SK-N-SH (cell line): ENCODE measurements at regions not wholly inside any gene's neighbourhood (a gene's known extent, or its start where the extent isn't known, plus 50 kb on each side); places are given as distances from the start of the nearest gene placed in this dataset.

Experiments
- CTCF ChIA-PET: fragments of 300-600, 350-600 bp; formaldehyde crosslinking; extraction: SDS; loops from one replicate; lab custom pipeline; 2021; lab: Yijun Ruan, JAX
- POLR2A ChIA-PET: fragments of 350-600 bp; sonication (Branson Sonifier 250); formaldehyde crosslinking; extraction: SDS; loops from one replicate; lab custom pipeline; 2020; ENCODE audit warnings: antibody characterized with exemption, inconsistent platforms; lab: Yijun Ruan, JAX
- DNase-seq: peaks from one replicate; pipeline ENCODE4 v3.0.0; 2012
- H2AFZ ChIP-seq: fragments of 200-600 bp; sonication (generic); 2 replicates; pipeline ENCODE4 v1.8.1; 2016; ENCODE audit warnings: antibody characterized with exemption, mild to moderate bottlenecking, low read depth
- H3F3A ChIP-seq: fragments of 200-600 bp; sonication (generic); replicated peaks from 2 replicates; pipeline ENCODE3; 2016; ENCODE audit warnings: antibody characterized with exemption, mild to moderate bottlenecking; ENCODE audit not compliant: insufficient read depth
- H3K27ac ChIP-seq, 2 experiments: fragments of 200-500 bp in 1 of 2; fragments of 200-600 bp in 1 of 2; sonication (Bioruptor generic) in 1 of 2; sonication (generic), shearing (Covaris generic) in 1 of 2; 2 replicates each; pipeline versions ENCODE4 v1.5.1 to v1.6.1; 2014 to 2016; ENCODE audit warnings: low read depth in 2 of 2, inconsistent platforms in 1 of 2, low read length in 1 of 2, mild to moderate bottlenecking in 1 of 2, mixed read lengths in 1 of 2
- H3K27me3 ChIP-seq: fragments of 200-600 bp; sonication (generic), shearing (Covaris generic); 2 replicates; pipeline ENCODE4 v1.6.1; 2016; ENCODE audit warnings: mixed run types; ENCODE audit not compliant: insufficient read depth
- H3K36me3 ChIP-seq, 2 experiments: fragments of 200-500 bp in 1 of 2; fragments of 200-600 bp in 1 of 2; sonication (Bioruptor generic) in 1 of 2; sonication (generic) in 1 of 2; replicated peaks in 1 of 2; 2 replicates each; pipeline versions ENCODE3 to v1.5.1; 2014 to 2016; ENCODE audit warnings: low read length in 1 of 2, mild to moderate bottlenecking in 1 of 2; ENCODE audit not compliant: insufficient read depth in 2 of 2, control insufficient read depth in 1 of 2
- H3K4me1 ChIP-seq, 2 experiments: fragments of 200-500 bp in 1 of 2; fragments of 200-600 bp in 1 of 2; sonication (Bioruptor generic) in 1 of 2; sonication (generic), shearing (Covaris generic) in 1 of 2; 2 replicates each; pipeline versions ENCODE4 v1.5.1 to v1.6.1; 2014 to 2016; ENCODE audit warnings: low read depth in 1 of 2, low read length in 1 of 2, mixed run types in 1 of 2; ENCODE audit not compliant: insufficient read depth in 2 of 2, control insufficient read depth in 1 of 2
- H3K4me2 ChIP-seq: fragments of 200-600 bp; sonication (generic), shearing (Covaris generic); 2 replicates; pipeline ENCODE4 v1.6.1; 2017; ENCODE audit warnings: mixed run types
- H3K4me3 ChIP-seq, 2 experiments: fragments of 200-500 bp in 1 of 2; fragments of 200-600 bp in 1 of 2; sonication (Bioruptor generic) in 1 of 2; sonication (generic), shearing (Covaris generic) in 1 of 2; 2 replicates each; pipeline versions ENCODE4 v1.5.1 to v1.8.1; 2014 to 2016; ENCODE audit warnings: low read depth in 2 of 2, inconsistent platforms in 1 of 2, low read length in 1 of 2, mild to moderate bottlenecking in 1 of 2, mixed read lengths in 1 of 2, moderate library complexity in 1 of 2
- H3K79me2 ChIP-seq: fragments of 200-600 bp; sonication (generic); 2 replicates; pipeline ENCODE4 v1.8.1; 2017; ENCODE audit warnings: mild to moderate bottlenecking; ENCODE audit not compliant: insufficient read depth
- H3K9ac ChIP-seq: fragments of 200-600 bp; sonication (generic); 2 replicates; pipeline ENCODE4 v1.6.1; 2017; ENCODE audit warnings: mixed run types
- H3K9me2 ChIP-seq: fragments of 200-600 bp; sonication (generic); 2 replicates; pipeline ENCODE4 v1.6.1; 2017; ENCODE audit warnings: mixed run types
- H3K9me3 ChIP-seq: fragments of 200-600 bp; sonication (generic); 2 replicates; pipeline ENCODE4 v1.6.1; 2017; ENCODE audit warnings: mixed run types, mild to moderate bottlenecking, moderate library complexity
- H4K20me1 ChIP-seq: fragments of 200-600 bp; sonication (generic); 2 replicates; pipeline ENCODE4 v1.6.1; 2017; ENCODE audit warnings: mild to moderate bottlenecking, mixed run types; ENCODE audit not compliant: insufficient read depth
- CHD2 ChIP-seq: fragments of 150-350 bp; IDR thresholded peaks from 2 replicates; pipeline ENCODE4 v1.6.1; 2018; ENCODE audit warnings: low read length; ENCODE audit not compliant: partially characterized antibody
- ELF1 ChIP-seq: IDR thresholded peaks from 2 replicates; pipeline ENCODE4 v1.4.0; 2012
- EP300 ChIP-seq, 2 experiments: IDR thresholded peaks; 2 replicates each; pipeline versions ENCODE4 v1.4.0 to v1.6.1; 2012; ENCODE audit warnings: borderline replicate concordance in 1 of 2, low read depth in 1 of 2, low read length in 1 of 2
- FOSL2 ChIP-seq: IDR thresholded peaks from 2 replicates; pipeline ENCODE4 v1.4.0; 2012; ENCODE audit warnings: low read depth, mild to moderate bottlenecking, moderate library complexity, borderline replicate concordance
- FOXJ3 ChIP-seq: sonication (generic); formaldehyde crosslinking; IDR thresholded peaks from 2 replicates; pipeline ENCODE4 v1.5.1; 2020; ENCODE audit warnings: mild to moderate bottlenecking, missing genetic modification reagents
- FOXM1 ChIP-seq: IDR thresholded peaks from 2 replicates; pipeline ENCODE4 v1.4.0; 2012; ENCODE audit warnings: low read depth, mild to moderate bottlenecking
- GABPA ChIP-seq: IDR thresholded peaks from 2 replicates; pipeline ENCODE4 v1.4.0; 2012; ENCODE audit warnings: low read depth, mild to moderate bottlenecking
- JUND ChIP-seq: IDR thresholded peaks from 2 replicates; pipeline ENCODE4 v1.4.0; 2012
- MEF2A ChIP-seq: IDR thresholded peaks from 2 replicates; pipeline ENCODE4 v1.4.0; 2012; ENCODE audit warnings: low read depth, borderline replicate concordance
- MXI1 ChIP-seq: IDR thresholded peaks from 2 replicates; pipeline ENCODE4 v1.6.1; 2012; ENCODE audit warnings: mild to moderate bottlenecking, low read depth, low read length, improper control_type of control experiment
- NFIC ChIP-seq: IDR thresholded peaks from 2 replicates; pipeline ENCODE4 v1.4.0; 2012; ENCODE audit warnings: borderline replicate concordance
- NRF1 ChIP-seq: IDR thresholded peaks from 2 replicates; pipeline ENCODE4 v1.6.1; 2012; ENCODE audit warnings: low read depth, mild to moderate bottlenecking, low read length
- RAD21 ChIP-seq: IDR thresholded peaks from 2 replicates; pipeline ENCODE4 v1.6.1; 2012; ENCODE audit warnings: mild to moderate bottlenecking, low read length
- RCOR1 ChIP-seq: fragments of 150-350 bp; IDR thresholded peaks from 2 replicates; pipeline ENCODE4 v1.6.1; 2017; ENCODE audit warnings: antibody characterized with exemption, low read length
- RFX5 ChIP-seq: IDR thresholded peaks from 2 replicates; pipeline ENCODE4 v1.6.1; 2012; ENCODE audit warnings: mild to moderate bottlenecking, improper control_type of control experiment, low read length
- RXRA ChIP-seq: IDR thresholded peaks from 2 replicates; pipeline ENCODE4 v1.4.0; 2012; ENCODE audit warnings: low read depth, mild to moderate bottlenecking, borderline replicate concordance
- SIN3A ChIP-seq: IDR thresholded peaks from 2 replicates; pipeline ENCODE4 v1.6.1; 2012; ENCODE audit warnings: low read depth, mild to moderate bottlenecking, low read length, moderate library complexity, borderline replicate concordance
- SMC3 ChIP-seq: IDR thresholded peaks from 2 replicates; pipeline ENCODE4 v1.6.1; 2012; ENCODE audit warnings: low read depth, low read length, improper control_type of control experiment
- TAF1 ChIP-seq: IDR thresholded peaks from 2 replicates; pipeline ENCODE4 v1.6.1; 2012; ENCODE audit warnings: low read depth, mild to moderate bottlenecking, low read length, moderate library complexity, borderline replicate concordance
- TCF12 ChIP-seq: IDR thresholded peaks from 2 replicates; pipeline ENCODE4 v1.4.0; 2012
- TEAD4 ChIP-seq: IDR thresholded peaks from 2 replicates; pipeline ENCODE4 v1.4.0; 2012; ENCODE audit warnings: mild to moderate bottlenecking, borderline replicate concordance; ENCODE audit not compliant: insufficient read depth
- WGBS: methylation state at CpG from one replicate; pipeline ENCODE4 v1.1.6; 2017; ENCODE audit warnings: low lambda C conversion rate; 5-methylcytosine and 5-hydroxymethylcytosine counted together
- TF ChIP-seq, protein P1 (sequence below): fragments of 200-600 bp; sonication (generic); IDR thresholded peaks from 2 replicates; pipeline ENCODE4 v1.6.1; 2017; ENCODE audit warnings: antibody characterized with exemption, mild to moderate bottlenecking, moderate library complexity
- TF ChIP-seq, protein P2 (sequence below): IDR thresholded peaks from 2 replicates; pipeline ENCODE4 v1.4.0; 2012; ENCODE audit warnings: low read depth, borderline replicate concordance
- TF ChIP-seq, protein P3 (sequence below): fragments of 150-350 bp; IDR thresholded peaks from 2 replicates; pipeline ENCODE4 v1.6.1; 2017; ENCODE audit warnings: antibody characterized with exemption, low read length, low read depth, borderline replicate concordance
- TF ChIP-seq, protein P4 (sequence below): IDR thresholded peaks from 2 replicates; pipeline ENCODE4; 2012
- TF ChIP-seq, protein P5 (sequence below): fragments of 150-350 bp; IDR thresholded peaks from 2 replicates; pipeline ENCODE4 v1.6.1; 2016; ENCODE audit warnings: mild to moderate bottlenecking, low read depth, low read length
- TF ChIP-seq, protein P6 (sequence below): IDR thresholded peaks from 2 replicates; pipeline ENCODE4 v1.4.0; 2012; ENCODE audit warnings: low read depth, borderline replicate concordance

DNA sequence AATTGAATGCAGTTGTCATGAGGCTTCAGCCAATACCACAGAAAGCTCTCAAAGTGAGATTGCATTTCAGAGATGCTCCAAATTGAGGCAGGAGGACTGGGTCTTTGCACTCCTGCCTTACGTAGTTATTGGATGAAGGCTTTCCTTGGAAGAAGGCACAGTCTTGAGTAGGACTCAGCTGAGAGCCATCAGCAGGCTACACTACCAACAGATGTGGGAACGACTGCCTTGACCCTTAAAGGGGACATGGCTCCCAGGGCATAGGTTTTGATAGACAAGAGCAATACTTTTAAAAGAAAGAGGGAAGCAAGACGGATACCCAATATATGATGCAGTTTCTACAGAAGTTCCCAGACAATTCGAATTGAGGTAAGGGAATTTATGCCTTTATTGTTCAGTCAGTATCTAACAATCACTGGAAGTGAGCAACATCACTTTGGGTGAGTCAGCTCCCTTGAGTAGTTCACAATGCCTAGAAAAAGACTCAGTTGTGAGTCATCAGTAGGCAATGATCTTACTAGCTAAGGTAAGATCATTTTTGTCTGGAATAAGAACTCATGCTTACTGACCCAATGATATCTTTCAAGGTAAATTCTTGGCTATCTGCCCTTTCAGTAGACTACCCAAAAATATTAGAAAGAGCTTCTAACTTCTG lies 390.8 kb downstream of the GJA1 start:
- H4K20me1 ChIP-seq: no peaks in the 10 kb centered on the region
- no peaks in the 10 kb centered on the region for H3K9me3 ChIP-seq
- H3K27ac ChIP-seq: peak overlapping the region in 1 of 2 experiments; percentile 81; a peak in 2 of 4 replicates
- 43% methylated on average over 4 of the region's 4 CpGs for WGBS
- H3K4me1 ChIP-seq: peaks cover 7 to 38% of the 10 kb centered on the region in 2 experiments; a peak in 3 of 4 replicates
- POLR2A ChIA-PET: no interaction called here
- DNase-seq: no peak
- H3K36me3 ChIP-seq: peaks cover 0 to 3% of the 10 kb centered on the region in 2 experiments
- no peak overlapping the region; the same call in 1 of the 2 replicates for H3K9ac ChIP-seq
- no peaks in the 10 kb centered on the region for H3K9me2 ChIP-seq
- no peak overlapping the region for H2AFZ ChIP-seq
- H3K4me3 ChIP-seq: no peak overlapping the region
- peak overlapping the region; percentile 18 for H3K4me2 ChIP-seq
- peaks cover 27% of the 10 kb centered on the region for H3F3A ChIP-seq
- CTCF ChIA-PET: no interaction called here
- no peaks in the 10 kb centered on the region for H3K79me2 ChIP-seq
- no peaks in the 10 kb centered on the region for H3K27me3 ChIP-seq
- no peak for TF ChIP-seq RCOR1
- TF ChIP-seq MXI1: no peak
- TF ChIP-seq, protein P1, sequence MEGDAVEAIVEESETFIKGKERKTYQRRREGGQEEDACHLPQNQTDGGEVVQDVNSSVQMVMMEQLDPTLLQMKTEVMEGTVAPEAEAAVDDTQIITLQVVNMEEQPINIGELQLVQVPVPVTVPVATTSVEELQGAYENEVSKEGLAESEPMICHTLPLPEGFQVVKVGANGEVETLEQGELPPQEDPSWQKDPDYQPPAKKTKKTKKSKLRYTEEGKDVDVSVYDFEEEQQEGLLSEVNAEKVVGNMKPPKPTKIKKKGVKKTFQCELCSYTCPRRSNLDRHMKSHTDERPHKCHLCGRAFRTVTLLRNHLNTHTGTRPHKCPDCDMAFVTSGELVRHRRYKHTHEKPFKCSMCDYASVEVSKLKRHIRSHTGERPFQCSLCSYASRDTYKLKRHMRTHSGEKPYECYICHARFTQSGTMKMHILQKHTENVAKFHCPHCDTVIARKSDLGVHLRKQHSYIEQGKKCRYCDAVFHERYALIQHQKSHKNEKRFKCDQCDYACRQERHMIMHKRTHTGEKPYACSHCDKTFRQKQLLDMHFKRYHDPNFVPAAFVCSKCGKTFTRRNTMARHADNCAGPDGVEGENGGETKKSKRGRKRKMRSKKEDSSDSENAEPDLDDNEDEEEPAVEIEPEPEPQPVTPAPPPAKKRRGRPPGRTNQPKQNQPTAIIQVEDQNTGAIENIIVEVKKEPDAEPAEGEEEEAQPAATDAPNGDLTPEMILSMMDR: no peak
- TF ChIP-seq, protein P2, sequence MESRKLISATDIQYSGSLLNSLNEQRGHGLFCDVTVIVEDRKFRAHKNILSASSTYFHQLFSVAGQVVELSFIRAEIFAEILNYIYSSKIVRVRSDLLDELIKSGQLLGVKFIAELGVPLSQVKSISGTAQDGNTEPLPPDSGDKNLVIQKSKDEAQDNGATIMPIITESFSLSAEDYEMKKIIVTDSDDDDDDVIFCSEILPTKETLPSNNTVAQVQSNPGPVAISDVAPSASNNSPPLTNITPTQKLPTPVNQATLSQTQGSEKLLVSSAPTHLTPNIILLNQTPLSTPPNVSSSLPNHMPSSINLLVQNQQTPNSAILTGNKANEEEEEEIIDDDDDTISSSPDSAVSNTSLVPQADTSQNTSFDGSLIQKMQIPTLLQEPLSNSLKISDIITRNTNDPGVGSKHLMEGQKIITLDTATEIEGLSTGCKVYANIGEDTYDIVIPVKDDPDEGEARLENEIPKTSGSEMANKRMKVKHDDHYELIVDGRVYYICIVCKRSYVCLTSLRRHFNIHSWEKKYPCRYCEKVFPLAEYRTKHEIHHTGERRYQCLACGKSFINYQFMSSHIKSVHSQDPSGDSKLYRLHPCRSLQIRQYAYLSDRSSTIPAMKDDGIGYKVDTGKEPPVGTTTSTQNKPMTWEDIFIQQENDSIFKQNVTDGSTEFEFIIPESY: peak; percentile 43; the same call in 1 of the 2 replicates
- no peak for TF ChIP-seq TAF1
- TF ChIP-seq RXRA: peak; percentile 49; the same call in 1 of the 2 replicates
- TF ChIP-seq FOXJ3: no peak
- TF ChIP-seq RFX5: no peak
- TF ChIP-seq NFIC: peak; percentile 72
- 0 out of 2 replicates have a peak, but pooled peaks have one; percentile 52 for TF ChIP-seq TEAD4
- peak; percentile 99 for TF ChIP-seq FOSL2
- TF ChIP-seq CHD2: no peak
- TF ChIP-seq, protein P3, sequence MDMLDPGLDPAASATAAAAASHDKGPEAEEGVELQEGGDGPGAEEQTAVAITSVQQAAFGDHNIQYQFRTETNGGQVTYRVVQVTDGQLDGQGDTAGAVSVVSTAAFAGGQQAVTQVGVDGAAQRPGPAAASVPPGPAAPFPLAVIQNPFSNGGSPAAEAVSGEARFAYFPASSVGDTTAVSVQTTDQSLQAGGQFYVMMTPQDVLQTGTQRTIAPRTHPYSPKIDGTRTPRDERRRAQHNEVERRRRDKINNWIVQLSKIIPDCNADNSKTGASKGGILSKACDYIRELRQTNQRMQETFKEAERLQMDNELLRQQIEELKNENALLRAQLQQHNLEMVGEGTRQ: no peak
- TF ChIP-seq SIN3A: no peak
- TF ChIP-seq TCF12: peak; percentile 88
- 0 out of 2 replicates have a peak, but pooled peaks have one; percentile 47 for TF ChIP-seq FOXM1
- TF ChIP-seq GABPA: peak; percentile 2; the same call in 1 of the 2 replicates
- TF ChIP-seq NRF1: no peak
- TF ChIP-seq, protein P4, sequence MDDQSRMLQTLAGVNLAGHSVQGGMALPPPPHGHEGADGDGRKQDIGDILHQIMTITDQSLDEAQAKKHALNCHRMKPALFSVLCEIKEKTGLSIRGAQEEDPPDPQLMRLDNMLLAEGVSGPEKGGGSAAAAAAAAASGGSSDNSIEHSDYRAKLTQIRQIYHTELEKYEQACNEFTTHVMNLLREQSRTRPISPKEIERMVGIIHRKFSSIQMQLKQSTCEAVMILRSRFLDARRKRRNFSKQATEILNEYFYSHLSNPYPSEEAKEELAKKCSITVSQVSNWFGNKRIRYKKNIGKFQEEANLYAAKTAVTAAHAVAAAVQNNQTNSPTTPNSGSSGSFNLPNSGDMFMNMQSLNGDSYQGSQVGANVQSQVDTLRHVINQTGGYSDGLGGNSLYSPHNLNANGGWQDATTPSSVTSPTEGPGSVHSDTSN: peak; percentile 83
- TF ChIP-seq RAD21: no peak
- no peak for TF ChIP-seq ELF1
- peak; percentile 64; the same call in 1 of the 2 replicates for TF ChIP-seq MEF2A
- TF ChIP-seq, protein P5, sequence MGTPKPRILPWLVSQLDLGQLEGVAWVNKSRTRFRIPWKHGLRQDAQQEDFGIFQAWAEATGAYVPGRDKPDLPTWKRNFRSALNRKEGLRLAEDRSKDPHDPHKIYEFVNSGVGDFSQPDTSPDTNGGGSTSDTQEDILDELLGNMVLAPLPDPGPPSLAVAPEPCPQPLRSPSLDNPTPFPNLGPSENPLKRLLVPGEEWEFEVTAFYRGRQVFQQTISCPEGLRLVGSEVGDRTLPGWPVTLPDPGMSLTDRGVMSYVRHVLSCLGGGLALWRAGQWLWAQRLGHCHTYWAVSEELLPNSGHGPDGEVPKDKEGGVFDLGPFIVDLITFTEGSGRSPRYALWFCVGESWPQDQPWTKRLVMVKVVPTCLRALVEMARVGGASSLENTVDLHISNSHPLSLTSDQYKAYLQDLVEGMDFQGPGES: no peak
- TF ChIP-seq EP300 (IDR thresholded peaks at IDR 0.05; ENCODE audit: borderline replicate concordance in 1 of 2, low read depth in 1 of 2, low read length in 1 of 2): peak in 1 of 2 experiments; percentile 87; a peak in 2 of 4 replicates
- TF ChIP-seq, protein P6, sequence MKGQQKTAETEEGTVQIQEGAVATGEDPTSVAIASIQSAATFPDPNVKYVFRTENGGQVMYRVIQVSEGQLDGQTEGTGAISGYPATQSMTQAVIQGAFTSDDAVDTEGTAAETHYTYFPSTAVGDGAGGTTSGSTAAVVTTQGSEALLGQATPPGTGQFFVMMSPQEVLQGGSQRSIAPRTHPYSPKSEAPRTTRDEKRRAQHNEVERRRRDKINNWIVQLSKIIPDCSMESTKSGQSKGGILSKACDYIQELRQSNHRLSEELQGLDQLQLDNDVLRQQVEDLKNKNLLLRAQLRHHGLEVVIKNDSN: no peak
- peak; percentile 96 for TF ChIP-seq JUND
- TF ChIP-seq SMC3: no peak
